HCT116 (cell line): ENCODE measurements at regions not wholly inside any gene's neighbourhood (a gene's known extent, or its start where the extent isn't known, plus 50 kb on each side); places are given as distances from the start of the nearest gene placed in this dataset.

Experiments used
- ATAC-seq: fragments of 200-7000 bp; cut with Tn5 transposase; 2 replicates; pipeline ENCODE4 v1.9.1; 2020; ENCODE audit warnings: mild to moderate bottlenecking, moderate library complexity
- BruUV-seq: library from RNA; stranded (reverse); fragments of 400-500 nt; replicated peaks from 2 replicates; lab custom pipeline; 2021; lab: Mats Ljungman, UMichigan
- CTCF ChIA-PET: fragments of 300-600 bp; sonication (Branson Sonifier 250); formaldehyde crosslinking; loops from one replicate; lab custom pipeline; 2021; ENCODE audit warnings: antibody characterized with exemption; lab: Charles Lee
- POLR2A ChIA-PET: fragments of 300-600, 350-600 bp; sonication (Branson Sonifier 250); formaldehyde crosslinking; loops from one replicate; lab custom pipeline; 2021; ENCODE audit warnings: antibody characterized with exemption; lab: Charles Lee
- RAD21 ChIA-PET, 2 experiments: fragments of 300-600 bp; sonication (Branson Sonifier 250); formaldehyde crosslinking; loops; one replicate each; lab custom pipeline; 2023; ENCODE audit warnings: low total read pairs in 2 of 2; ENCODE audit not compliant: uncharacterized antibody in 2 of 2, unreplicated experiment in 2 of 2, low non-redundant PET in 1 of 2; lab: Charles Lee
- DNase-seq: peaks from one replicate; pipeline ENCODE4 v3.0.0-alpha.2; 2010; ENCODE audit warnings: low read depth, low spot score
- H2AFZ ChIP-seq: fragments of 200-600 bp; shearing (Covaris generic), sonication (generic); 2 replicates; pipeline ENCODE4 v1.6.1; 2017; ENCODE audit warnings: low read depth, mixed run types, mixed read lengths, antibody characterized with exemption, low read length; ENCODE audit not compliant: poor library complexity, severe bottlenecking
- H3K27ac ChIP-seq: 2 replicates; pipeline ENCODE4 v1.5.1; 2012; ENCODE audit warnings: low read depth, low read length
- H3K27me3 ChIP-seq: fragments of 200-600 bp; sonication (generic); 2 replicates; pipeline ENCODE4 v1.6.1; 2016; ENCODE audit warnings: mixed run types, low read length, mixed read lengths; ENCODE audit not compliant: insufficient read depth
- H3K36me3 ChIP-seq, 2 experiments: fragments of 200-500 bp in 1 of 2; fragments of 200-600 bp in 1 of 2; sonication (Bioruptor generic) in 1 of 2; sonication (generic) in 1 of 2; 2 replicates each; pipeline versions ENCODE4 v1.5.1 to v1.6.1; 2014 to 2016; ENCODE audit warnings: low read length in 2 of 2, inconsistent platforms in 1 of 2, mixed read lengths in 1 of 2, mixed run types in 1 of 2; ENCODE audit not compliant: insufficient read depth in 2 of 2, control insufficient read depth in 1 of 2
- H3K4me1 ChIP-seq, 2 experiments: fragments of 200-600 bp in 1 of 2; sonication (generic) in 1 of 2; 2 replicates each; pipeline versions ENCODE4 v1.5.1 to v1.6.1; 2012 to 2017; ENCODE audit warnings: low read length in 2 of 2, inconsistent platforms in 1 of 2, mild to moderate bottlenecking in 1 of 2, mixed read lengths in 1 of 2, mixed run types in 1 of 2, moderate library complexity in 1 of 2; ENCODE audit not compliant: insufficient read depth in 2 of 2, control insufficient read depth in 1 of 2
- H3K4me2 ChIP-seq: fragments of 200-600 bp; sonication (generic); 2 replicates; pipeline ENCODE4 v1.6.1; 2017; ENCODE audit warnings: mixed run types, low read length, mixed read lengths
- H3K4me3 ChIP-seq, 2 experiments: fragments of 200-600 bp in 1 of 2; sonication (generic) in 1 of 2; replicated peaks in 1 of 2; 2 replicates each; pipeline ENCODE4 v1.5.1; 2011 to 2016; ENCODE audit warnings: low read length in 2 of 2, control low read depth in 1 of 2, low read depth in 1 of 2, mild to moderate bottlenecking in 1 of 2, mixed read lengths in 1 of 2, mixed run types in 1 of 2
- H3K79me2 ChIP-seq: fragments of 200-600 bp; sonication (generic); 2 replicates; pipeline ENCODE4 v1.6.1; 2017; ENCODE audit warnings: mild to moderate bottlenecking, mixed run types, low read length, moderate library complexity, mixed read lengths; ENCODE audit not compliant: insufficient read depth
- H3K9ac ChIP-seq: fragments of 200-600 bp; sonication (generic); 2 replicates; pipeline ENCODE4 v1.6.1; 2016; ENCODE audit warnings: low read length, mixed read lengths
- H3K9me2 ChIP-seq: fragments of 200-600 bp; sonication (generic), shearing (Covaris generic); 2 replicates; pipeline ENCODE4 v1.6.1; 2017; ENCODE audit warnings: mixed run types, mild to moderate bottlenecking, moderate library complexity; ENCODE audit not compliant: insufficient read depth
- H3K9me3 ChIP-seq, 2 experiments: fragments of 200-500 bp in 1 of 2; fragments of 200-600 bp in 1 of 2; sonication (Bioruptor generic) in 1 of 2; sonication (generic) in 1 of 2; 2 replicates each; pipeline ENCODE4 v1.6.1; 2014 to 2017; ENCODE audit warnings: low read length in 2 of 2, mixed read lengths in 2 of 2, inconsistent platforms in 1 of 2, low read depth in 1 of 2, mild to moderate bottlenecking in 1 of 2, mixed run types in 1 of 2, moderate library complexity in 1 of 2; ENCODE audit not compliant: control insufficient read depth in 1 of 2, insufficient read depth in 1 of 2
- H4K20me1 ChIP-seq: fragments of 200-600 bp; sonication (generic), shearing (Covaris generic); 2 replicates; pipeline ENCODE4 v1.6.1; 2017; ENCODE audit warnings: mixed run types, mild to moderate bottlenecking, moderate library complexity; ENCODE audit not compliant: insufficient read depth
- ATF3 ChIP-seq: IDR thresholded peaks from 2 replicates; pipeline ENCODE4 v1.6.1; 2012
- CBX3 ChIP-seq: IDR thresholded peaks from 2 replicates; pipeline ENCODE4 v1.6.1; 2012; ENCODE audit warnings: low read depth
- CEBPB ChIP-seq: IDR thresholded peaks from 2 replicates; pipeline ENCODE4 v1.6.1; 2012; ENCODE audit warnings: low read depth
- CTCF ChIP-seq, 3 experiments: fragments of 200-600 bp in 1 of 3; sonication (generic) in 1 of 3; IDR thresholded peaks in 2 of 3; conservative IDR thresholded peaks in 1 of 3; 2 replicates each; pipeline ENCODE4 v1.5.1; 2012 to 2017; ENCODE audit warnings: low read depth in 2 of 3, low read length in 2 of 3, antibody characterized with exemption in 1 of 3, borderline replicate concordance in 1 of 3, control low read depth in 1 of 3, mild to moderate bottlenecking in 1 of 3, mixed read lengths in 1 of 3, mixed run types in 1 of 3, moderate library complexity in 1 of 3; ENCODE audit not compliant: insufficient read depth in 1 of 3
- EGR1 ChIP-seq: IDR thresholded peaks from 2 replicates; pipeline ENCODE4 v1.6.1; 2012; ENCODE audit warnings: low read depth
- ELF1 ChIP-seq: IDR thresholded peaks from 2 replicates; pipeline ENCODE4 v1.6.1; 2012; ENCODE audit warnings: low read depth, borderline replicate concordance
- EZH2 ChIP-seq: fragments of 200-600 bp; sonication (generic); IDR thresholded peaks from 2 replicates; pipeline ENCODE4 v1.6.1; 2017; ENCODE audit warnings: antibody characterized with exemption, mixed run types
- FOSL1 ChIP-seq: IDR thresholded peaks from 2 replicates; pipeline ENCODE4 v1.6.1; 2012; ENCODE audit warnings: low read depth
- JUND ChIP-seq: IDR thresholded peaks from 2 replicates; pipeline ENCODE4 v1.6.1; 2012
- MAX ChIP-seq: IDR thresholded peaks from 2 replicates; pipeline ENCODE4 v1.6.1; 2012
- POLR2A ChIP-seq: IDR thresholded peaks from 2 replicates; pipeline ENCODE4 v1.7.0; 2011; ENCODE audit warnings: borderline replicate concordance; ENCODE audit not compliant: insufficient read depth, insufficient read length; ENCODE audit errors: extremely low read depth
- POLR2AphosphoS5 ChIP-seq: IDR thresholded peaks from 2 replicates; pipeline ENCODE4 v1.6.1; 2011; ENCODE audit warnings: mild to moderate bottlenecking, low read depth, low read length, moderate library complexity
- REST ChIP-seq: IDR thresholded peaks from 2 replicates; pipeline ENCODE4 v1.6.1; 2012; ENCODE audit warnings: low read depth
- SIN3A ChIP-seq: IDR thresholded peaks from 2 replicates; pipeline ENCODE4 v1.6.1; 2012; ENCODE audit warnings: low read depth
- SP1 ChIP-seq: IDR thresholded peaks from 2 replicates; pipeline ENCODE4 v1.6.1; 2012; ENCODE audit warnings: low read depth
- SRF ChIP-seq: IDR thresholded peaks from 2 replicates; pipeline ENCODE4 v1.6.1; 2012; ENCODE audit warnings: low read depth
- TCF7L2 ChIP-seq: IDR thresholded peaks from 2 replicates; pipeline ENCODE4 v1.7.0; 2011; ENCODE audit warnings: borderline replicate concordance, inconsistent platforms; ENCODE audit not compliant: insufficient read depth, insufficient read length; ENCODE audit errors: extremely low read depth
- ZBTB33 ChIP-seq: IDR thresholded peaks from 2 replicates; pipeline ENCODE4 v1.6.1; 2011; ENCODE audit warnings: mild to moderate bottlenecking, low read length, moderate library complexity; ENCODE audit not compliant: insufficient replicate concordance; ENCODE audit errors: extremely low read depth
- ZFX ChIP-seq: fragments of 450-650 bp; IDR thresholded peaks from 2 replicates; pipeline ENCODE4 v1.6.1; 2017
- ZNF274 ChIP-seq: fragments of 200-500 bp; sonication (Bioruptor generic); IDR thresholded peaks from 2 replicates; pipeline ENCODE4 v1.6.1; 2014; ENCODE audit warnings: mild to moderate bottlenecking, low read depth, low read length, inconsistent platforms
- intact Hi-C: fragments of 100-400 bp; cut with micrococcal nuclease; formaldehyde crosslinking; loops from 2 replicates; pipeline ENCODE4 v1.10.0; 2022

- BruUV-seq = no TSS peak
- H3K9ac ChIP-seq = no peak overlapping the region
- ChIA-PET CTCF (no interaction called here), RAD21 (no interaction called here), POLR2A (no interaction called here)
- H3K27me3 ChIP-seq = no peaks in the 10 kb centered on the region
- H3K4me1 ChIP-seq = no peaks in the 10 kb centered on the region
- H3K4me2 ChIP-seq = no peak overlapping the region
- no peaks in the 10 kb centered on the region for H3K9me2 ChIP-seq
- no peak overlapping the region for H3K4me3 ChIP-seq
- ATAC-seq = no peak
- H3K36me3 ChIP-seq = no peaks in the 10 kb centered on the region
- H3K27ac ChIP-seq = no peak overlapping the region
- intact Hi-C loops = no loop called here
- peaks cover 5 to 13% of the 10 kb centered on the region in 2 experiments; a peak in 2 of 4 replicates for H3K9me3 ChIP-seq
- H3K79me2 ChIP-seq = no peaks in the 10 kb centered on the region
- DNase-seq = no peak
- no peak for TF ChIP-seq MAX
- no peak for TF ChIP-seq ELF1
- no peak for TF ChIP-seq TCF7L2
- no peak for TF ChIP-seq POLR2AphosphoS5
- TF ChIP-seq ZFX = no peak
- no peak for TF ChIP-seq ZBTB33
- no peak for TF ChIP-seq EZH2
- no peak for TF ChIP-seq ATF3
- no peak for TF ChIP-seq FOSL1
- no peak for TF ChIP-seq CBX3
- no peak for TF ChIP-seq CTCF (IDR thresholded peaks at IDR 0.05 in 2 of 3, conservative IDR thresholded peaks at IDR 0.05 in 1 of 3; ENCODE audit: borderline replicate concordance in 1 of 3, insufficient read depth in 1 of 3, low read depth in 2 of 3, low read length in 2 of 3)
- no peak for TF ChIP-seq SP1
- no peak for TF ChIP-seq SIN3A
- TF ChIP-seq JUND = no peak
- no peak for TF ChIP-seq CEBPB
- TF ChIP-seq POLR2A = no peak
- no peak for TF ChIP-seq SRF
- no peak for TF ChIP-seq REST
- no peak for TF ChIP-seq ZNF274
- TF ChIP-seq EGR1 = no peak
- H4K20me1 ChIP-seq = no peaks in the 10 kb centered on the region
- H2AFZ ChIP-seq = no peak overlapping the region
Measured at GRCh38 chr9:118423021-118423420, 718.8 kb downstream of the TLR4 start.
